NT2/D1 (cell line): ENCODE measurements at regions not wholly inside any gene's neighbourhood (a gene's known extent, or its start where the extent isn't known, plus 50 kb on each side); places are given as distances from the start of the nearest gene placed in this dataset.
"Not testable (repeated sequence)": the region's sequence is repeated elsewhere in the genome, so short reads cannot be mapped to it uniquely, and the experiment has no call there.

Experiments
- DNase-seq: peaks from one replicate; pipeline ENCODE4 v3.0.0-alpha.2; 2011; ENCODE audit warnings: low read depth, low spot score
- H3K27me3 ChIP-seq: 2 replicates; pipeline ENCODE4 v1.6.0; 2011; ENCODE audit warnings: mild to moderate bottlenecking; ENCODE audit not compliant: insufficient read length, insufficient read depth
- H3K36me3 ChIP-seq: 2 replicates; pipeline ENCODE4 v1.6.1; 2011; ENCODE audit warnings: mild to moderate bottlenecking, low read length, mixed read lengths; ENCODE audit not compliant: insufficient read depth, insufficient read length
- H3K4me1 ChIP-seq: 2 replicates; pipeline ENCODE4 v1.5.1; 2011; ENCODE audit not compliant: insufficient read depth, insufficient read length
- H3K4me3 ChIP-seq: 2 replicates; pipeline ENCODE4 v1.5.1; 2011; ENCODE audit warnings: low read depth; ENCODE audit not compliant: insufficient read length
- H3K9ac ChIP-seq: 2 replicates; pipeline ENCODE4 v1.6.0; 2011; ENCODE audit warnings: low read depth; ENCODE audit not compliant: insufficient read length
- H3K9me3 ChIP-seq: 2 replicates; pipeline ENCODE4 v1.5.1; 2011; ENCODE audit warnings: mild to moderate bottlenecking, low read length; ENCODE audit not compliant: insufficient read depth
- SUZ12 ChIP-seq: IDR thresholded peaks from 2 replicates; pipeline ENCODE4 v1.6.1; 2011; ENCODE audit not compliant: insufficient read length, insufficient read depth; ENCODE audit errors: extremely low read depth
- YY1 ChIP-seq: IDR thresholded peaks from 2 replicates; pipeline ENCODE4 v1.6.1; 2011; ENCODE audit not compliant: insufficient read length, insufficient read depth
- ZNF274 ChIP-seq: IDR thresholded peaks from 2 replicates; pipeline ENCODE4 v1.6.1; 2011; ENCODE audit warnings: mild to moderate bottlenecking, low read depth, low read length

- Histone ChIP-seq H3K36me3 (no peaks in the 10 kb centered on the region), H3K27me3 (no peaks in the 10 kb centered on the region), H3K4me1 (no peaks in the 10 kb centered on the region), H3K9me3 (peaks cover 5% of the 10 kb centered on the region; the same call in 1 of the 2 replicates), H3K4me3 (no peak overlapping the region), H3K9ac (no peak overlapping the region)
- no peak for DNase-seq
- TF ChIP-seq ZNF274 (no peak), SUZ12 (no peak), YY1 (no peak)
Measured at GRCh38 chr4:120005527-120005926, 61.1 kb downstream of the MAD2L1 start.

- Histone ChIP-seq H3K27me3 (no peaks in the 10 kb centered on the region), H3K4me3 (no peak overlapping the region)
- TF ChIP-seq SUZ12 (no peak), ZNF274 (no peak), YY1 (no peak)
Measured at GRCh38 chr4:120005076-120005475, 61.6 kb downstream of the MAD2L1 start.

GRCh38 chr4:120004054-120004453, 62.6 kb downstream of the MAD2L1 start:
- Histone ChIP-seq H3K4me1 (no peaks in the 10 kb centered on the region), H3K9me3 (peaks cover 10% of the 10 kb centered on the region; the same call in 1 of the 2 replicates), H3K36me3 (no peaks in the 10 kb centered on the region), H3K4me3 (no peak overlapping the region), H3K9ac (no peak overlapping the region), H3K27me3 (no peaks in the 10 kb centered on the region)
- DNase-seq: no peak
- TF ChIP-seq ZNF274 (no peak), YY1 (no peak), SUZ12 (no peak)

More at GRCh38 chr4:120005076-120005475, 61.6 kb downstream of the MAD2L1 start:
- no peak for DNase-seq
- H3K4me1 ChIP-seq: no peaks in the 10 kb centered on the region
- H3K9ac ChIP-seq: no peak overlapping the region
- H3K36me3 ChIP-seq: no peaks in the 10 kb centered on the region
- H3K9me3 ChIP-seq: peaks cover 5% of the 10 kb centered on the region; the same call in 1 of the 2 replicates

GRCh38 chr4:120003193-120003592, 63.5 kb downstream of the MAD2L1 start:
- Histone ChIP-seq H3K4me1 (no peaks in the 10 kb centered on the region), H3K36me3 (no peaks in the 10 kb centered on the region), H3K4me3 (no peak overlapping the region), H3K9me3 (peaks cover 10% of the 10 kb centered on the region; the same call in 1 of the 2 replicates), H3K27me3 (no peaks in the 10 kb centered on the region), H3K9ac (no peak overlapping the region)
- no peak for TF ChIP-seq SUZ12
- TF ChIP-seq YY1: no peak
- no peak for TF ChIP-seq ZNF274
- no peak for DNase-seq

- DNase-seq: no peak
- no peaks in the 10 kb centered on the region for H3K27me3 ChIP-seq
- TF ChIP-seq SUZ12 (no peak), YY1 (no peak)
Measured at GRCh38 chr4:120001850-120002249, 64.8 kb downstream of the MAD2L1 start.

GRCh38 chr4:120000591-120001296, 65.9 kb downstream of the MAD2L1 start:
- H3K27me3 ChIP-seq: no peaks in the 10 kb centered on the region
- TF ChIP-seq SUZ12 (no peak), YY1 (no peak), ZNF274 (no peak)

More at GRCh38 chr4:120001850-120002249, 64.8 kb downstream of the MAD2L1 start:
- H3K4me1 ChIP-seq: no peaks in the 10 kb centered on the region
- H3K9ac ChIP-seq: no peak overlapping the region
- no peaks in the 10 kb centered on the region for H3K36me3 ChIP-seq
- peaks cover 10% of the 10 kb centered on the region; the same call in 1 of the 2 replicates for H3K9me3 ChIP-seq
- H3K4me3 ChIP-seq: no peak overlapping the region

GRCh38 chr4:119996024-119996423, 70.6 kb downstream of the MAD2L1 start:
- H3K9ac ChIP-seq, H3K9me3 ChIP-seq, H3K36me3 ChIP-seq, H3K4me1 ChIP-seq, H3K4me3 ChIP-seq, H3K27me3 ChIP-seq, DNase-seq: not testable (repeated sequence)

More at GRCh38 chr4:120000591-120001296, 65.9 kb downstream of the MAD2L1 start:
- no peak for DNase-seq
- Histone ChIP-seq H3K9me3 (peaks cover 10% of the 10 kb centered on the region; the same call in 1 of the 2 replicates), H3K4me3 (no peak overlapping the region), H3K36me3 (no peaks in the 10 kb centered on the region), H3K4me1 (no peaks in the 10 kb centered on the region), H3K9ac (no peak overlapping the region)
